Fibroblast of lung (primary cell): ENCODE measurements at regions not wholly inside any gene's neighbourhood (a gene's known extent, or its start where the extent isn't known, plus 50 kb on each side); places are given as distances from the start of the nearest gene placed in this dataset.

Source experiments
- CTCF ChIP-seq, 2 donors: IDR thresholded peaks in 1 of 2; conservative IDR thresholded peaks in 1 of 2; 1 replicate in 1 of 2; 2 replicates in 1 of 2; pipeline ENCODE4 v1.5.1; 2011 to 2012; ENCODE audit warnings: low read length in 2 of 2, control low read depth in 1 of 2, inconsistent platforms in 1 of 2, low read depth in 1 of 2, mild to moderate bottlenecking in 1 of 2
- EZH2 ChIP-seq: IDR thresholded peaks from 2 replicates; pipeline ENCODE4 v1.5.1; 2012; ENCODE audit warnings: low read length, control low read depth, mild to moderate bottlenecking; ENCODE audit errors: missing control alignments

DNA sequence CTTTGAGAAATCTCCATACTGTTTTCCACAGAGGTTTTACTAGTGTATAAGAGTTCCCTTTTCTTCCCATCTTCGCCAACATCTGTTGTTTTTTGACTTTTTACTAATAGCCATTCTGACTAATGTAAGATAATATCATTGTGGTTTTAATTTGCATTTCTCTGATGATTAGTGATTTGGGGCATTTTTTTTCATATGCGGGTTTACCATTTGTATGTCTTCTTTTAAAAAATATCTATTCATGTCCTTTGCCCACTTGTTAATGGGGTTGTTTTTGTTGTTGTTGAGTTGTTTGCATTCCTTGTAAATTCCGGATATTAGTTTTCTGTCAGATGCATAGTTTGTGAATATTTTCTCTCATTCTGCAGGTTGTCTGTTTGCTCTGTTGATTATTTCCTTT, 167.1 kb downstream of the PRL start:
- TF ChIP-seq CTCF (conservative IDR thresholded peaks at IDR 0.05 in 1 of 2, IDR thresholded peaks at IDR 0.05 in 1 of 2; ENCODE audit: low read depth in 1 of 2, low read length in 2 of 2) (no peak), EZH2 (no peak)
